ENCODE measurements at regions not wholly inside any gene's neighbourhood (a gene's known extent, or its start where the extent isn't known, plus 50 kb on each side); places are given as distances from the start of the nearest gene placed in this dataset.

- Histone ChIP-seq H3K27me3 (replicated peaks in 2 of 5; ENCODE audit: control insufficient read depth in 4 of 5, insufficient read depth in 5 of 5, low read length in 4 of 5) (no peaks in the 10 kb centered on the region), H3K36me3 (ENCODE audit: control insufficient read depth in 4 of 4, insufficient read depth in 4 of 4, low read length in 3 of 4) (no peaks in the 10 kb centered on the region), H3K4me1 (ENCODE audit: control extremely low read depth in 1 of 4, control insufficient read depth in 4 of 4, insufficient read depth in 4 of 4, low read length in 3 of 4) (no peaks in the 10 kb centered on the region), H3K4me3 (ENCODE audit: control insufficient read depth in 1 of 7, extremely low read depth in 1 of 7, insufficient read depth in 4 of 7, low read depth in 2 of 7, low read length in 6 of 7) (no peak overlapping the region), H3K9me3 (ENCODE audit: control extremely low read depth in 1 of 5, control insufficient read depth in 4 of 5, insufficient read depth in 2 of 5, low read depth in 1 of 5, low read length in 4 of 5) (peaks cover 0 to 1% (median 0%) of the 10 kb centered on the region in 5 experiments), H3K27ac (ENCODE audit: insufficient read depth in 1 of 2, low read depth in 1 of 2, low read length in 2 of 2, poor library complexity in 1 of 2, severe bottlenecking in 2 of 2) (no peak overlapping the region)
- WGBS (ENCODE audit: insufficient coverage), result 80% methylated on average over 1 of the region's 2 CpGs
- no peak for DNase-seq
- ChIA-PET POLR2A (no interaction called here), CTCF (interaction anchor here (1.1 kb wide), 1 partner anchor 11 kb away, joined by 3 read pairs; no protein-coding TSS in a partner anchor)
Observed at GRCh38 chr3:30141178-30141581, 465.2 kb upstream of the TGFBR2 start.

GRCh38 chr3:30141927-30142326 is 464.5 kb upstream of the TGFBR2 start:
- POLR2A ChIA-PET, result no interaction called here
- Histone ChIP-seq H3K27ac (ENCODE audit: insufficient read depth in 1 of 2, low read depth in 1 of 2, low read length in 2 of 2, poor library complexity in 1 of 2, severe bottlenecking in 2 of 2) (no peak overlapping the region), H3K4me3 (ENCODE audit: control insufficient read depth in 1 of 7, extremely low read depth in 1 of 7, insufficient read depth in 4 of 7, low read depth in 2 of 7, low read length in 6 of 7) (no peak overlapping the region), H3K9me3 (ENCODE audit: control extremely low read depth in 1 of 5, control insufficient read depth in 4 of 5, insufficient read depth in 2 of 5, low read depth in 1 of 5, low read length in 4 of 5) (no peaks in the 10 kb centered on the region), H3K4me1 (ENCODE audit: control extremely low read depth in 1 of 4, control insufficient read depth in 4 of 4, insufficient read depth in 4 of 4, low read length in 3 of 4) (no peaks in the 10 kb centered on the region), H3K36me3 (ENCODE audit: control insufficient read depth in 4 of 4, insufficient read depth in 4 of 4, low read length in 3 of 4) (no peaks in the 10 kb centered on the region), H3K27me3 (replicated peaks in 2 of 5; ENCODE audit: control insufficient read depth in 4 of 5, insufficient read depth in 5 of 5, low read length in 4 of 5) (no peaks in the 10 kb centered on the region)
- 95% methylated on average over 3 of the region's 3 CpGs for WGBS (ENCODE audit: insufficient coverage)
- CTCF ChIA-PET, result interaction anchor here (1.1 kb wide), 1 partner anchor 10 kb away, joined by 3 read pairs; no protein-coding TSS in a partner anchor
- DNase-seq, result no peak

- no peaks in the 10 kb centered on the region for H3K9me3 ChIP-seq (ENCODE audit: control extremely low read depth in 1 of 5, control insufficient read depth in 4 of 5, insufficient read depth in 2 of 5, low read depth in 1 of 5, low read length in 4 of 5)
- H3K27me3 ChIP-seq (replicated peaks in 2 of 5; ENCODE audit: control insufficient read depth in 4 of 5, insufficient read depth in 5 of 5, low read length in 4 of 5), result no peaks in the 10 kb centered on the region
- POLR2A ChIA-PET, result no interaction called here
- no peak overlapping the region for H3K4me3 ChIP-seq (ENCODE audit: control insufficient read depth in 1 of 7, extremely low read depth in 1 of 7, insufficient read depth in 4 of 7, low read depth in 2 of 7, low read length in 6 of 7)
- DNase-seq, result no peak
- H3K4me1 ChIP-seq (ENCODE audit: control extremely low read depth in 1 of 4, control insufficient read depth in 4 of 4, insufficient read depth in 4 of 4, low read length in 3 of 4), result no peaks in the 10 kb centered on the region
- no peak overlapping the region for H3K27ac ChIP-seq (ENCODE audit: insufficient read depth in 1 of 2, low read depth in 1 of 2, low read length in 2 of 2, poor library complexity in 1 of 2, severe bottlenecking in 2 of 2)
- H3K36me3 ChIP-seq (ENCODE audit: control insufficient read depth in 4 of 4, insufficient read depth in 4 of 4, low read length in 3 of 4), result no peaks in the 10 kb centered on the region
- CTCF ChIA-PET, result interaction anchor here (0.9 to 1.0 kb wide), 2 partner anchors 9 to 18 kb away, joined by 3 read pairs; no protein-coding TSS in a partner anchor
Observed at GRCh38 chr3:30142946-30143345, 463.5 kb upstream of the TGFBR2 start.

- CTCF ChIA-PET, result no interaction called here
- Histone ChIP-seq H3K9me3 (ENCODE audit: control extremely low read depth in 1 of 5, control insufficient read depth in 4 of 5, insufficient read depth in 2 of 5, low read depth in 1 of 5, low read length in 4 of 5) (no peaks in the 10 kb centered on the region), H3K27ac (ENCODE audit: insufficient read depth in 1 of 2, low read depth in 1 of 2, low read length in 2 of 2, poor library complexity in 1 of 2, severe bottlenecking in 2 of 2) (no peak overlapping the region), H3K36me3 (ENCODE audit: control insufficient read depth in 4 of 4, insufficient read depth in 4 of 4, low read length in 3 of 4) (no peaks in the 10 kb centered on the region), H3K4me3 (ENCODE audit: control insufficient read depth in 1 of 7, extremely low read depth in 1 of 7, insufficient read depth in 4 of 7, low read depth in 2 of 7, low read length in 6 of 7) (no peak overlapping the region), H3K27me3 (replicated peaks in 2 of 5; ENCODE audit: control insufficient read depth in 4 of 5, insufficient read depth in 5 of 5, low read length in 4 of 5) (no peaks in the 10 kb centered on the region), H3K4me1 (ENCODE audit: control extremely low read depth in 1 of 4, control insufficient read depth in 4 of 4, insufficient read depth in 4 of 4, low read length in 3 of 4) (no peaks in the 10 kb centered on the region)
- POLR2A ChIA-PET, result interaction anchor here (0.7 kb wide), 1 partner anchor 211 kb away, joined by 4 read pairs; no protein-coding TSS in a partner anchor
- no peak for DNase-seq
Observed at GRCh38 chr3:30145281-30145680, 461.1 kb upstream of the TGFBR2 start.

GRCh38 chr3:30146978-30147377 is 459.4 kb upstream of the TGFBR2 start:
- no peak for DNase-seq
- Histone ChIP-seq H3K4me3 (ENCODE audit: control insufficient read depth in 1 of 7, extremely low read depth in 1 of 7, insufficient read depth in 4 of 7, low read depth in 2 of 7, low read length in 6 of 7) (no peak overlapping the region), H3K9me3 (ENCODE audit: control extremely low read depth in 1 of 5, control insufficient read depth in 4 of 5, insufficient read depth in 2 of 5, low read depth in 1 of 5, low read length in 4 of 5) (no peaks in the 10 kb centered on the region), H3K36me3 (ENCODE audit: control insufficient read depth in 4 of 4, insufficient read depth in 4 of 4, low read length in 3 of 4) (no peaks in the 10 kb centered on the region), H3K4me1 (ENCODE audit: control extremely low read depth in 1 of 4, control insufficient read depth in 4 of 4, insufficient read depth in 4 of 4, low read length in 3 of 4) (no peaks in the 10 kb centered on the region), H3K27me3 (replicated peaks in 2 of 5; ENCODE audit: control insufficient read depth in 4 of 5, insufficient read depth in 5 of 5, low read length in 4 of 5) (no peaks in the 10 kb centered on the region), H3K27ac (ENCODE audit: insufficient read depth in 1 of 2, low read depth in 1 of 2, low read length in 2 of 2, poor library complexity in 1 of 2, severe bottlenecking in 2 of 2) (no peak overlapping the region)
- CTCF ChIA-PET, result no interaction called here
- POLR2A ChIA-PET, result no interaction called here

GRCh38 chr3:30154853-30155252 is 451.5 kb upstream of the TGFBR2 start:
- POLR2A ChIA-PET, result no interaction called here
- H3K27me3 ChIP-seq (replicated peaks in 2 of 5; ENCODE audit: control insufficient read depth in 4 of 5, insufficient read depth in 5 of 5, low read length in 4 of 5), result no peaks in the 10 kb centered on the region
- H3K4me3 ChIP-seq (ENCODE audit: control insufficient read depth in 1 of 7, extremely low read depth in 1 of 7, insufficient read depth in 4 of 7, low read depth in 2 of 7, low read length in 6 of 7), result no peak overlapping the region
- H3K36me3 ChIP-seq (ENCODE audit: control insufficient read depth in 4 of 4, insufficient read depth in 4 of 4, low read length in 3 of 4), result no peaks in the 10 kb centered on the region
- H3K27ac ChIP-seq (ENCODE audit: insufficient read depth in 1 of 2, low read depth in 1 of 2, low read length in 2 of 2, poor library complexity in 1 of 2, severe bottlenecking in 2 of 2), result no peak overlapping the region
- WGBS (ENCODE audit: insufficient coverage), result no CpG with 5 or more reads among the region's 2 CpGs
- no peaks in the 10 kb centered on the region for H3K9me3 ChIP-seq (ENCODE audit: control extremely low read depth in 1 of 5, control insufficient read depth in 4 of 5, insufficient read depth in 2 of 5, low read depth in 1 of 5, low read length in 4 of 5)
- CTCF ChIA-PET, result no interaction called here
- H3K4me1 ChIP-seq (ENCODE audit: control extremely low read depth in 1 of 4, control insufficient read depth in 4 of 4, insufficient read depth in 4 of 4, low read length in 3 of 4), result no peaks in the 10 kb centered on the region
- no peak for DNase-seq

GRCh38 chr3:30155755-30156154 is 450.6 kb upstream of the TGFBR2 start:
- Histone ChIP-seq H3K27me3 (replicated peaks in 2 of 5; ENCODE audit: control insufficient read depth in 4 of 5, insufficient read depth in 5 of 5, low read length in 4 of 5) (no peaks in the 10 kb centered on the region), H3K4me1 (ENCODE audit: control extremely low read depth in 1 of 4, control insufficient read depth in 4 of 4, insufficient read depth in 4 of 4, low read length in 3 of 4) (no peaks in the 10 kb centered on the region), H3K9me3 (ENCODE audit: control extremely low read depth in 1 of 5, control insufficient read depth in 4 of 5, insufficient read depth in 2 of 5, low read depth in 1 of 5, low read length in 4 of 5) (no peaks in the 10 kb centered on the region), H3K36me3 (ENCODE audit: control insufficient read depth in 4 of 4, insufficient read depth in 4 of 4, low read length in 3 of 4) (no peaks in the 10 kb centered on the region), H3K4me3 (ENCODE audit: control insufficient read depth in 1 of 7, extremely low read depth in 1 of 7, insufficient read depth in 4 of 7, low read depth in 2 of 7, low read length in 6 of 7) (no peak overlapping the region), H3K27ac (ENCODE audit: insufficient read depth in 1 of 2, low read depth in 1 of 2, low read length in 2 of 2, poor library complexity in 1 of 2, severe bottlenecking in 2 of 2) (no peak overlapping the region)
- POLR2A ChIA-PET, result no interaction called here
- DNase-seq, result no peak
- 83% methylated on average over 3 of the region's 3 CpGs for WGBS (ENCODE audit: insufficient coverage)
- CTCF ChIA-PET, result interaction anchor here (0.5 kb wide), 1 partner anchor 513 kb away, joined by 3 read pairs; no protein-coding TSS in a partner anchor

All from common myeloid progenitor, CD34-positive (primary cell).